GM12864 (cell line): ENCODE measurements at regions not wholly inside any gene's neighbourhood (a gene's known extent, or its start where the extent isn't known, plus 50 kb on each side); places are given as distances from the start of the nearest gene placed in this dataset.

Source experiments
- DNase-seq: peaks from one replicate; pipeline ENCODE4 v3.0.0-alpha.2; 2011; ENCODE audit warnings: low read depth
- H3K4me3 ChIP-seq: 2 replicates; pipeline ENCODE4 v1.5.1; 2011; ENCODE audit warnings: mild to moderate bottlenecking, low read depth, low read length, control low read depth
- TF ChIP-seq, protein P1 (sequence below): IDR thresholded peaks from 2 replicates; pipeline ENCODE4 v1.5.1; 2011; ENCODE audit warnings: low read depth, mild to moderate bottlenecking, moderate library complexity, low read length, control low read depth, inconsistent platforms; ENCODE audit errors: missing control alignments

DNA sequence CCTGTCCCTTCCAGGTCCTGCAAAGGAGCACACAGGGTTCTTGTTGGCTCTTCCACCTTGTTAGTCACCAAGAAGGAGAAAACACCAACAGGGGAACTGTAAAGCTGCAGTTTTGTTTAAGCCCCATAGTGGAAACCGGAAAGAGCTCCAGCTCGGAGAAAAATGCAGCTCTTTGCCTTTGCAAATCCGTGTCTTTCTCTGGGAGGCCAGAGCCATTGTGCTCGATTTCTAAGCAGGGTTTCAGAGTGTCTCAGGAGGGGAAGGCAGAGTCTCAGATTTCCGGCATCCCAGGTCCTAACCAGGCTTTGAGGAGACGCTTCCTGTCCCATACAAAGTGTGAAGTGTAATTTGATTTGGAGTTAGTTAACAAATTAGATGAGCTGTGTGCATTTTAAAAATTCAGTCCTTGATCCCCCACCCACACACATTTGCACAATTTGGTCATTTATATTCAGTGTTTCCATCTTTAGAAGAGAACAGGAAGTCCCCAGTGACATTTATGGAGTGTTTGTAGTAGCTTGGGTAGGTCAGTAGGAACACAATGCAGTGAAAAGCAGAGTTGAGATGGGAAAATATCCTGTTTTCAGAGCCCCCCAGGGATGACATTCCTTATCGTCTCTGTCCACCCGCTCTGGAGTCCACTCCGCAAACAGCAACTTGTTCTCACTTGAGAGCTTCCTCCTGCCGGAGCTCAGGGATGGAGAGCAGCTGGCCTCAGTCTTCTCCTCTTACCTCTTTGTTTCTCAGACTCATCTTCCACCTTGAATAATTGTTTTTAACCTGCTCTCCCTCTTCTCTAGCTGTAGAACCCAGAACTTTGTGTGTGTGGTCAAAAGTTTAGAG is 331.9 kb downstream of the SEC14L1 start:
- peak overlapping the region; percentile 25; the same call in 1 of the 2 replicates for H3K4me3 ChIP-seq

GRCh38 chr17:77473615-77474226 is 333.0 kb downstream of the SEC14L1 start:
- TF ChIP-seq, protein P1, sequence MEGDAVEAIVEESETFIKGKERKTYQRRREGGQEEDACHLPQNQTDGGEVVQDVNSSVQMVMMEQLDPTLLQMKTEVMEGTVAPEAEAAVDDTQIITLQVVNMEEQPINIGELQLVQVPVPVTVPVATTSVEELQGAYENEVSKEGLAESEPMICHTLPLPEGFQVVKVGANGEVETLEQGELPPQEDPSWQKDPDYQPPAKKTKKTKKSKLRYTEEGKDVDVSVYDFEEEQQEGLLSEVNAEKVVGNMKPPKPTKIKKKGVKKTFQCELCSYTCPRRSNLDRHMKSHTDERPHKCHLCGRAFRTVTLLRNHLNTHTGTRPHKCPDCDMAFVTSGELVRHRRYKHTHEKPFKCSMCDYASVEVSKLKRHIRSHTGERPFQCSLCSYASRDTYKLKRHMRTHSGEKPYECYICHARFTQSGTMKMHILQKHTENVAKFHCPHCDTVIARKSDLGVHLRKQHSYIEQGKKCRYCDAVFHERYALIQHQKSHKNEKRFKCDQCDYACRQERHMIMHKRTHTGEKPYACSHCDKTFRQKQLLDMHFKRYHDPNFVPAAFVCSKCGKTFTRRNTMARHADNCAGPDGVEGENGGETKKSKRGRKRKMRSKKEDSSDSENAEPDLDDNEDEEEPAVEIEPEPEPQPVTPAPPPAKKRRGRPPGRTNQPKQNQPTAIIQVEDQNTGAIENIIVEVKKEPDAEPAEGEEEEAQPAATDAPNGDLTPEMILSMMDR, result no peak
- no peak overlapping the region; the same call in 1 of the 2 replicates for H3K4me3 ChIP-seq
- DNase-seq, result no peak

More for the DNA sequence above, 331.9 kb downstream of the SEC14L1 start:
- no peak for DNase-seq
- TF ChIP-seq, protein P1, result no peak

DNA sequence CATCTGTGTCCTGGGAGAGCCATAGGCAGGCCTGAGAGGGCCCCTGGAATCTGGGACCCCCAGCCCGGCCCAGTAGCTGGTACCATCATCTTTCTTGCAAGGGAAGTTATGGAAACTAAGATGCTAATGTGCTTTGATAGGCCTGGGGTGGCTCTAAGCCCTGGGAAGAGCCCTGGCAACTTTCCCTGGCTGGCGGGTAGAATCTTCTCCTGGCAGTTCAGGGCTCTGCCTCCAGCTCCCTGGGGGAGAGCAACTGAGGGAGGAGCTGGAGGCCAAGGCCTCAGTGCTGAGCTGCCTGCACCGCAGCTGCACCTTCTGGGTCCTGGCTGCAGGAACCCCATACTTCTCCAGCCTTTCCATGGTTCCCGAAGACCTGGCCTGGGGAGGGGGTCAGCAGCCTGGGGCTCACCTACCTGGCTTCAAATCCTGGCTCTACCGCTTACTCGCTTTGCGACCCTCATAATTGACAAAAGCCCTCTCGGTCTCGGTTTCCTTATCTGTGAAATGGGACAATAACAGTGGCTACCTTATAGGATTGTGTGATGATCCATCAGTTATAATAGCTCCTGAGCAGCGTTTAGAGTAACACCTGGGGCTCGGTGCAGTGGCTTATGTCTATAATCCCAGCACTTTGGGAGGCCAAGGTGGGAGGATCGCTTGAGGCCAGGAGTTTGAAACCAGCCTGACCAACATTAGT is 333.7 kb downstream of the SEC14L1 start:
- no peak for DNase-seq
- no peak overlapping the region for H3K4me3 ChIP-seq
- TF ChIP-seq, protein P1, result no peak

- TF ChIP-seq, protein P1, result no peak
- H3K4me3 ChIP-seq, result no peak overlapping the region
- DNase-seq, result no peak
Measured at GRCh38 chr17:77475016-77475976, 334.5 kb downstream of the SEC14L1 start.

GRCh38 chr17:77476006-77476405 is 335.2 kb downstream of the SEC14L1 start:
- no peak overlapping the region for H3K4me3 ChIP-seq
- TF ChIP-seq, protein P1, result no peak
- DNase-seq, result no peak

DNA sequence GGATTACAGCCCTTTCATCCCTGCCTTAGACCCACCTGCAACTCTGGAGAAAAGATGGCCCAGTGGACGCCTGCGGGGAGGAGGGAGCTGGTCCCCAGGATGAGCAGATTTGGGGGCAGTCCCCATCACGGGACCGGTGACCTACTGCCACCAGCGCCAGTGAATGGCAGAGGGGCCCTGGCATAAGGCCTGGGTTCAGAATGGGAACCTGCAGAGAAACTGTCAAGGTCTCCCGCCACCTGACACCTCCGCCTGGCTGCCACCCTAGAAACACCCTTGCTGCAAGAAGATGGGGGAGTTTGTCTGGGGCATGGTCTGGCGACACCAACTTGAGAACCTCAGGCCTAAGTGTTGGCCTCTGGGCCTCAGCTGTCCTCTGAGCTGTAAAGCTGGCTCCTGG is 335.7 kb downstream of the SEC14L1 start:
- H3K4me3 ChIP-seq, result no peak overlapping the region
- no peak for DNase-seq
- TF ChIP-seq, protein P1, result no peak
